ENCODE measurements at regions not wholly inside any gene's neighbourhood (a gene's known extent, or its start where the extent isn't known, plus 50 kb on each side); places are given as distances from the start of the nearest gene placed in this dataset.

- H3K36me3 Mint-ChIP-seq (ENCODE audit: low read depth, unreplicated experiment): no peaks in the 10 kb centered on the region
Measured at GRCh38 chr9:7710686-7711085, 88.9 kb downstream of the DMAC1 start.

DNA sequence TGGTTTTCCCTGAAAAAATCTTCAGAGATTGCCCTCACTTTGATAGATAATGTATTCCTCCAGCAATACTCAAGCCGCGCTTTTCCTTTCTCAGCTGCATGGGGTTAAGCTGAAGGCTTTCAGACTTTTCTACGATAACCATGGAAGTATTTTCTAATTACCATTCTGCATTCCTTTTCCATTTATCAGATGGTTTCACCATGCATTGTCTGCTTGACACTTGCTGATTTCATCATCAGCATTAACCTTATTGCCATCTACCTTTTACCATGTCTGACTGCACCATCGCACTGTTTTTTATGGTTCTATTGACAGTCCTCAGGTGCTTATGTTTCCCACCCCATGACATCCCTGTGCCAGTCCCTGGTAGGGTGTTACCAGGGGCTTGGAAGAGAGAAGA is 91.6 kb downstream of the DMAC1 start:
- TF ChIP-seq EZH2 (IDR thresholded peaks at IDR 0.05; ENCODE audit: insufficient read depth, low read length) (no peak), CTCF (IDR thresholded peaks at IDR 0.05; ENCODE audit: insufficient read depth, low read depth, low read length) (no peak)
- no peak overlapping the region for H2AFZ ChIP-seq (ENCODE audit: low read depth, low read length)
- H3K4me3 Mint-ChIP-seq (ENCODE audit: unreplicated experiment): no peak overlapping the region
- no peak for FAIRE-seq
- DNase-seq (ENCODE audit: low read depth): no peak
- no peak overlapping the region for H3K27ac ChIP-seq (ENCODE audit: low read depth, low read length)
- H3K4me3 ChIP-seq (ENCODE audit: insufficient read depth, low read depth, low read length): no peak overlapping the region
- H3K36me3 Mint-ChIP-seq (ENCODE audit: low read depth, unreplicated experiment): no peaks in the 10 kb centered on the region
- H3K9ac ChIP-seq (ENCODE audit: low read length): no peak overlapping the region
- H3K27ac Mint-ChIP-seq (ENCODE audit: unreplicated experiment): peak overlapping the region; percentile 79
- H3K4me1 ChIP-seq (ENCODE audit: insufficient read depth, low read length): no peaks in the 10 kb centered on the region
- no peaks in the 10 kb centered on the region for H3K27me3 Mint-ChIP-seq (ENCODE audit: low read depth, unreplicated experiment)
- peaks cover 10% of the 10 kb centered on the region for H3K4me1 Mint-ChIP-seq (ENCODE audit: low read depth, unreplicated experiment)
- H3K36me3 ChIP-seq (ENCODE audit: insufficient read depth, low read length): no peaks in the 10 kb centered on the region
- no peaks in the 10 kb centered on the region for H3K79me2 ChIP-seq (ENCODE audit: insufficient read depth, low read length)
- H3K4me2 ChIP-seq (ENCODE audit: low read length): no peak overlapping the region
- no peaks in the 10 kb centered on the region for H4K20me1 ChIP-seq (ENCODE audit: insufficient read depth, low read length)
- H3K9me3 ChIP-seq (ENCODE audit: insufficient read depth, low read depth, low read length): no peaks in the 10 kb centered on the region
- H3K9me3 Mint-ChIP-seq (ENCODE audit: unreplicated experiment): no peaks in the 10 kb centered on the region
- H3K27me3 ChIP-seq (ENCODE audit: insufficient read depth, low read length): no peaks in the 10 kb centered on the region

More at GRCh38 chr9:7710686-7711085, 88.9 kb downstream of the DMAC1 start:
- no peak for TF ChIP-seq EZH2 (IDR thresholded peaks at IDR 0.05; ENCODE audit: insufficient read depth, low read length)
- no peak for TF ChIP-seq CTCF (IDR thresholded peaks at IDR 0.05; ENCODE audit: insufficient read depth, low read depth, low read length)
- H3K9me3 ChIP-seq (ENCODE audit: insufficient read depth, low read depth, low read length): no peaks in the 10 kb centered on the region
- H3K79me2 ChIP-seq (ENCODE audit: insufficient read depth, low read length): no peaks in the 10 kb centered on the region
- Mint-ChIP-seq H3K27ac (ENCODE audit: unreplicated experiment) (no peak overlapping the region), H3K4me1 (ENCODE audit: low read depth, unreplicated experiment) (peaks cover 10% of the 10 kb centered on the region), H3K27me3 (ENCODE audit: low read depth, unreplicated experiment) (no peaks in the 10 kb centered on the region), H3K9me3 (ENCODE audit: unreplicated experiment) (no peaks in the 10 kb centered on the region), H3K4me3 (ENCODE audit: unreplicated experiment) (no peak overlapping the region)
- no peak overlapping the region for H2AFZ ChIP-seq (ENCODE audit: low read depth, low read length)
- no peaks in the 10 kb centered on the region for H3K27me3 ChIP-seq (ENCODE audit: insufficient read depth, low read length)
- H3K4me1 ChIP-seq (ENCODE audit: insufficient read depth, low read length): no peaks in the 10 kb centered on the region
- no peak overlapping the region for H3K4me2 ChIP-seq (ENCODE audit: low read length)
- no peak for DNase-seq (ENCODE audit: low read depth)
- H3K27ac ChIP-seq (ENCODE audit: low read depth, low read length): no peak overlapping the region
- H4K20me1 ChIP-seq (ENCODE audit: insufficient read depth, low read length): no peaks in the 10 kb centered on the region
- no peak for FAIRE-seq
- H3K4me3 ChIP-seq (ENCODE audit: insufficient read depth, low read depth, low read length): no peak overlapping the region
- no peak overlapping the region for H3K9ac ChIP-seq (ENCODE audit: low read length)
- no peaks in the 10 kb centered on the region for H3K36me3 ChIP-seq (ENCODE audit: insufficient read depth, low read length)

- Mint-ChIP-seq H3K27me3 (ENCODE audit: low read depth, unreplicated experiment) (peaks cover 5% of the 10 kb centered on the region), H3K36me3 (ENCODE audit: low read depth, unreplicated experiment) (no peaks in the 10 kb centered on the region), H3K9me3 (ENCODE audit: unreplicated experiment) (peaks cover 6% of the 10 kb centered on the region), H3K4me1 (ENCODE audit: low read depth, unreplicated experiment) (peaks cover 10% of the 10 kb centered on the region), H3K27ac (ENCODE audit: unreplicated experiment) (no peak overlapping the region), H3K4me3 (ENCODE audit: unreplicated experiment) (no peak overlapping the region)
- Histone ChIP-seq H3K9me3 (ENCODE audit: insufficient read depth, low read depth, low read length) (no peaks in the 10 kb centered on the region), H3K4me1 (ENCODE audit: insufficient read depth, low read length) (no peaks in the 10 kb centered on the region), H3K27ac (ENCODE audit: low read depth, low read length) (no peak overlapping the region), H3K27me3 (ENCODE audit: insufficient read depth, low read length) (no peaks in the 10 kb centered on the region), H3K9ac (ENCODE audit: low read length) (no peak overlapping the region), H4K20me1 (ENCODE audit: insufficient read depth, low read length) (no peaks in the 10 kb centered on the region), H3K79me2 (ENCODE audit: insufficient read depth, low read length) (no peaks in the 10 kb centered on the region), H3K4me2 (ENCODE audit: low read length) (no peak overlapping the region), H3K36me3 (ENCODE audit: insufficient read depth, low read length) (no peaks in the 10 kb centered on the region), H3K4me3 (ENCODE audit: insufficient read depth, low read depth, low read length) (no peak overlapping the region), H2AFZ (ENCODE audit: low read depth, low read length) (no peak overlapping the region)
- TF ChIP-seq CTCF (IDR thresholded peaks at IDR 0.05; ENCODE audit: insufficient read depth, low read depth, low read length) (no peak), EZH2 (IDR thresholded peaks at IDR 0.05; ENCODE audit: insufficient read depth, low read length) (no peak)
- DNase-seq (ENCODE audit: low read depth): no peak
- no peak for FAIRE-seq
Measured at GRCh38 chr9:7704543-7704942, 95.0 kb downstream of the DMAC1 start.

Measured in astrocyte (in vitro differentiated cells and primary cell).